Thyroid gland (tissue), 4 donors: ENCODE measurements at regions not wholly inside any gene's neighbourhood (a gene's known extent, or its start where the extent isn't known, plus 50 kb on each side); places are given as distances from the start of the nearest gene placed in this dataset.

Source experiments
- CTCF ChIP-seq, 6 experiments: fragments of 200-600 bp in 3 of 6; fragments of 450-650 bp in 3 of 6; sonication (generic) in 3 of 6; IDR thresholded peaks; one replicate each; pipeline ENCODE4 v1.5.1; 2016 to 2019; ENCODE audit warnings: antibody characterized with exemption in 6 of 6, mild to moderate bottlenecking in 2 of 6, inconsistent platforms in 1 of 6, moderate library complexity in 1 of 6
- POLR2A ChIP-seq, 2 donors: fragments of 450-650 bp; IDR thresholded peaks; one replicate each; pipeline ENCODE4 v1.6.1; 2017; ENCODE audit warnings: antibody characterized with exemption in 2 of 2, mild to moderate bottlenecking in 2 of 2, moderate library complexity in 1 of 2

GRCh38 chr21:27212441-27212840 lies 245.6 kb upstream of the ADAMTS5 start:
- no peak for TF ChIP-seq CTCF (IDR thresholded peaks at IDR 0.05)
- no peak for TF ChIP-seq POLR2A (IDR thresholded peaks at IDR 0.05)
